ENCODE measurements at regions not wholly inside any gene's neighbourhood (a gene's known extent, or its start where the extent isn't known, plus 50 kb on each side); places are given as distances from the start of the nearest gene placed in this dataset.

DNA sequence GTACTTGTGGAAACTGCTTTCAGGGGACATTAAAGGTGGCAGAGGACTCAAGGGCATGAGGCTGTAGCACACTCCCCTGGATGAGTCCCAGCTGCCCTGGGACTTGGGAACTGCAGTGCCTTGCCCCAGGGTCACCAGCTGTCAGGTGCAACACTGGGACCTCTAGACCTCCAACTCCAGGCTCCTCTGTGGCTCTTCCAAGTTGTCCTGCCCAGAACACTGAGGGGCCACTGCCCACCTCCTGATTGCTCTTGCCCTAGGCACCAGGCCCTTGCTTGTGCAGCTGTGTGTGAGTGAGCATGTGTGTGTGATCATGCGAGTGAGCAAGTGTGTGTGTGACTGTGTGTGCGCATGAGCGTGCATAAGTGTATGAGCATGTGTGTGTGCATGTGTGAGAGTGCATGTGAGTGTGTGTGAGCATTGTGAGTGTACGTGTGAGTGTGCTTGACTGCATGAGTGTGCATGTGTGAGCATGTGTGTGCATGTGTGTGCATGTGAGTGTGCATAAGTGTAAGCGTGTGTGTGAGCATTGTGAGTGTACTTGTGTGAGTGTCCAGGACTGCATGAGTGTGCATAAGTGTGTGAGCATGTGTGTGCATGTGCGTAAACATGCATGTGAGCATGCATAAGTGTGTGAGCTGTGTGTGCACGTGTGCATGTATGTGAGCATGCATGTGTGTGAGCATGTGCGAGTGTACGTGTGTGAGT lies 301.5 kb downstream of the NDUFA10 start:
- Mint-ChIP-seq H3K4me1 (peaks cover 6% of the 10 kb centered on the region), H3K27ac (no peak overlapping the region), H3K36me3 (ENCODE audit: low read depth) (no peaks in the 10 kb centered on the region), H3K9me3 (no peaks in the 10 kb centered on the region), H3K27me3 (ENCODE audit: low read depth) (peaks cover 13% of the 10 kb centered on the region), H3K4me3 (no peak overlapping the region)
- TF ChIP-seq CTCF (IDR thresholded peaks at IDR 0.05; ENCODE audit: unreplicated experiment in 3 of 3), result no peak

- Mint-ChIP-seq H3K27me3 (ENCODE audit: low read depth) (peaks cover 13% of the 10 kb centered on the region), H3K4me1 (peaks cover 5% of the 10 kb centered on the region), H3K4me3 (no peak overlapping the region), H3K36me3 (ENCODE audit: low read depth) (no peaks in the 10 kb centered on the region), H3K27ac (no peak overlapping the region), H3K9me3 (no peaks in the 10 kb centered on the region)
- TF ChIP-seq CTCF (IDR thresholded peaks at IDR 0.05; ENCODE audit: unreplicated experiment in 3 of 3), result no peak
Measured at GRCh38 chr2:239722760-239723470, 302.2 kb downstream of the NDUFA10 start.

- H3K27ac Mint-ChIP-seq, result no peak overlapping the region
- H3K4me3 Mint-ChIP-seq, result no peak overlapping the region
- peaks cover 10% of the 10 kb centered on the region for H3K4me1 Mint-ChIP-seq
- no peak for TF ChIP-seq CTCF (IDR thresholded peaks at IDR 0.05; ENCODE audit: unreplicated experiment in 3 of 3)
- no peaks in the 10 kb centered on the region for H3K36me3 Mint-ChIP-seq (ENCODE audit: low read depth)
- H3K27me3 Mint-ChIP-seq (ENCODE audit: low read depth), result peaks cover 10% of the 10 kb centered on the region
- no peaks in the 10 kb centered on the region for H3K9me3 Mint-ChIP-seq
Measured at GRCh38 chr2:239721991-239722759, 303.0 kb downstream of the NDUFA10 start.

DNA sequence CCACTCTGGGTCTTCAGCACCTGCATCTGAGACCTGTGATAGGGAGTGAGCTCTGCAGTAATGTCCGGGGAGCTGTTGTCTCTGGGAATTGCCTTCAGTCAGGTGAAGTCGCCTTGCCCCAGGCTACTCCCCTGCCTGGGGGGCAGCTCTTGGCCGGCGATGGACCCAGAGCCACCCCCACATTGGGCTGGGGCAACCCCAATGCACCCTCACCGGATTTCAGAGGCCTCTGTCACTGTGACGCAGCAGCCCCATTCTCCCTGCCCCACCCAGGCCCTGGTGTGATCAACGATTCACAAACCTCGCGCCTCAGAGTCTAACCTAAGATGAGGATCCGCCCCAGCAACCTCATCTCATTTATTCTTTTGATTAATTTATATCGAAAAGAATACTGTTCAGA lies 303.6 kb downstream of the NDUFA10 start:
- Mint-ChIP-seq H3K4me3 (no peak overlapping the region), H3K27me3 (ENCODE audit: low read depth) (peaks cover 10% of the 10 kb centered on the region), H3K27ac (no peak overlapping the region), H3K4me1 (peaks cover 16% of the 10 kb centered on the region), H3K36me3 (ENCODE audit: low read depth) (no peaks in the 10 kb centered on the region), H3K9me3 (no peaks in the 10 kb centered on the region)
- no peak for TF ChIP-seq CTCF (IDR thresholded peaks at IDR 0.05; ENCODE audit: unreplicated experiment in 3 of 3)

- H3K4me1 Mint-ChIP-seq, result peaks cover 25% of the 10 kb centered on the region
- peaks cover 10% of the 10 kb centered on the region for H3K27me3 Mint-ChIP-seq (ENCODE audit: low read depth)
- TF ChIP-seq CTCF (IDR thresholded peaks at IDR 0.05; ENCODE audit: unreplicated experiment in 3 of 3), result no peak
- no peaks in the 10 kb centered on the region for H3K36me3 Mint-ChIP-seq (ENCODE audit: low read depth)
- H3K4me3 Mint-ChIP-seq, result no peak overlapping the region
- H3K9me3 Mint-ChIP-seq, result no peaks in the 10 kb centered on the region
- H3K27ac Mint-ChIP-seq, result no peak overlapping the region
Measured at GRCh38 chr2:239720361-239721360, 304.5 kb downstream of the NDUFA10 start.

Measured in nephron (organoid).